ENCODE measurements at regions not wholly inside any gene's neighbourhood (a gene's known extent, or its start where the extent isn't known, plus 50 kb on each side); places are given as distances from the start of the nearest gene placed in this dataset.

DNA sequence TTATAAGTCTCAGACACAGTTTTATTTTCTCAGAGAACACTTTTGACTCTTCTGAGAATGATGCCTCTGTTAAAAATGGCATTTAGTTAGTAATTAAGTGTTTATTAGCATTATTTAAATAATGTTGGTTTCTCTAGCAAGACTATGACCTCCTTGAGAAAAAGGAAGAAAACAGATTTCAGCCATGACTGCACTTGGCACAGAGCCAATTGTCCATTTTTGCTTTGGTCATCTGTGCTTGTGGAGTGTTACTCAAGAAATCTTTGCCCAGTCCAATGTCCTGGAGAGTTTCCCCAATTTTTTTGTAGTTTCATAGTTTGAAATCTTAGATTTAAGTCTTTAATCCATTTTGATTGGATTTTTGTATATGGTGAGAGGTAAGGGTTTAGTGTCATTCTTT is 1229.4 kb upstream of the FAM98A start:
- peaks cover 7% of the 10 kb centered on the region for H3K4me1 Mint-ChIP-seq (ENCODE audit: low read depth, unreplicated experiment)
- H3K36me3 Mint-ChIP-seq (ENCODE audit: low read depth, unreplicated experiment), result no peaks in the 10 kb centered on the region

DNA sequence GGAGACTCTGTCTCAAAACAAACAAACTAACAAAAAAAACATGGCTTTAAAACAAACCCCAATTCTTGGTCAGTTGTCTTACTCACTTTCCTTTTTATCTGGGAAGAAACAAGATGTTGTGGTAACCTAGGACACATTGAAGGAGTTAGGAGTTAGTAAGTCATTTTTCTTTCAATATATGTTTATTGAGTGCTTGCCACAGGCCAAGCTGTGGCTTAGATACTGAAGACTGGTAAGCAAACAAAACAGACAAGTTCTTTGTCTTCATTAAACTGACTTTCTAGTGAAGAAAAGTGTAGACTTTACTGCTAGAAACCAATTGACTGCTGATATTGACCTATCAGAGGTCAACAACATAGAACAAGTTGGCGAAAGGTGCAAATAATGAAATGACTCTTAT is 1228.3 kb upstream of the FAM98A start:
- H4K20me1 ChIP-seq (ENCODE audit: insufficient read depth, low read length), result no peaks in the 10 kb centered on the region
- no peak overlapping the region for H3K9ac ChIP-seq (ENCODE audit: low read length)
- no peaks in the 10 kb centered on the region for H3K27me3 ChIP-seq (ENCODE audit: insufficient read depth, low read length)
- peaks cover 4% of the 10 kb centered on the region for H3K9me3 ChIP-seq (ENCODE audit: insufficient read depth, low read depth, low read length)
- H3K4me1 ChIP-seq (ENCODE audit: insufficient read depth, low read length), result no peaks in the 10 kb centered on the region
- Mint-ChIP-seq H3K4me3 (ENCODE audit: unreplicated experiment) (no peak overlapping the region), H3K36me3 (ENCODE audit: low read depth, unreplicated experiment) (no peaks in the 10 kb centered on the region), H3K4me1 (ENCODE audit: low read depth, unreplicated experiment) (peaks cover 7% of the 10 kb centered on the region), H3K27ac (ENCODE audit: unreplicated experiment) (no peak overlapping the region), H3K27me3 (ENCODE audit: low read depth, unreplicated experiment) (no peaks in the 10 kb centered on the region), H3K9me3 (ENCODE audit: unreplicated experiment) (peaks cover 2% of the 10 kb centered on the region)
- FAIRE-seq, result no peak
- H3K36me3 ChIP-seq (ENCODE audit: insufficient read depth, low read length), result no peaks in the 10 kb centered on the region
- H3K27ac ChIP-seq (ENCODE audit: low read depth, low read length), result no peak overlapping the region
- H3K4me2 ChIP-seq (ENCODE audit: low read length), result no peak overlapping the region
- no peak overlapping the region for H2AFZ ChIP-seq (ENCODE audit: low read depth, low read length)
- TF ChIP-seq EZH2 (IDR thresholded peaks at IDR 0.05; ENCODE audit: insufficient read depth, low read length), result no peak
- TF ChIP-seq, protein P1, sequence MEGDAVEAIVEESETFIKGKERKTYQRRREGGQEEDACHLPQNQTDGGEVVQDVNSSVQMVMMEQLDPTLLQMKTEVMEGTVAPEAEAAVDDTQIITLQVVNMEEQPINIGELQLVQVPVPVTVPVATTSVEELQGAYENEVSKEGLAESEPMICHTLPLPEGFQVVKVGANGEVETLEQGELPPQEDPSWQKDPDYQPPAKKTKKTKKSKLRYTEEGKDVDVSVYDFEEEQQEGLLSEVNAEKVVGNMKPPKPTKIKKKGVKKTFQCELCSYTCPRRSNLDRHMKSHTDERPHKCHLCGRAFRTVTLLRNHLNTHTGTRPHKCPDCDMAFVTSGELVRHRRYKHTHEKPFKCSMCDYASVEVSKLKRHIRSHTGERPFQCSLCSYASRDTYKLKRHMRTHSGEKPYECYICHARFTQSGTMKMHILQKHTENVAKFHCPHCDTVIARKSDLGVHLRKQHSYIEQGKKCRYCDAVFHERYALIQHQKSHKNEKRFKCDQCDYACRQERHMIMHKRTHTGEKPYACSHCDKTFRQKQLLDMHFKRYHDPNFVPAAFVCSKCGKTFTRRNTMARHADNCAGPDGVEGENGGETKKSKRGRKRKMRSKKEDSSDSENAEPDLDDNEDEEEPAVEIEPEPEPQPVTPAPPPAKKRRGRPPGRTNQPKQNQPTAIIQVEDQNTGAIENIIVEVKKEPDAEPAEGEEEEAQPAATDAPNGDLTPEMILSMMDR (IDR thresholded peaks at IDR 0.05; ENCODE audit: insufficient read depth, low read depth, low read length), result no peak
- no peaks in the 10 kb centered on the region for H3K79me2 ChIP-seq (ENCODE audit: insufficient read depth, low read length)
- no peak overlapping the region for H3K4me3 ChIP-seq (ENCODE audit: insufficient read depth, low read depth, low read length)
- no peak for DNase-seq (ENCODE audit: low read depth)

More for the DNA sequence above, 1229.4 kb upstream of the FAM98A start:
- peaks cover 4% of the 10 kb centered on the region for H3K9me3 ChIP-seq (ENCODE audit: insufficient read depth, low read depth, low read length)
- H3K79me2 ChIP-seq (ENCODE audit: insufficient read depth, low read length), result no peaks in the 10 kb centered on the region
- no peak overlapping the region for H3K4me2 ChIP-seq (ENCODE audit: low read length)
- no peak overlapping the region for H3K4me3 ChIP-seq (ENCODE audit: insufficient read depth, low read depth, low read length)
- no peaks in the 10 kb centered on the region for H4K20me1 ChIP-seq (ENCODE audit: insufficient read depth, low read length)
- H3K27ac Mint-ChIP-seq (ENCODE audit: unreplicated experiment), result no peak overlapping the region
- FAIRE-seq, result no peak
- H3K9me3 Mint-ChIP-seq (ENCODE audit: unreplicated experiment), result peaks cover 2% of the 10 kb centered on the region
- no peak overlapping the region for H3K9ac ChIP-seq (ENCODE audit: low read length)
- H3K4me3 Mint-ChIP-seq (ENCODE audit: unreplicated experiment), result no peak overlapping the region
- no peaks in the 10 kb centered on the region for H3K27me3 ChIP-seq (ENCODE audit: insufficient read depth, low read length)
- no peaks in the 10 kb centered on the region for H3K36me3 ChIP-seq (ENCODE audit: insufficient read depth, low read length)
- no peak for DNase-seq (ENCODE audit: low read depth)
- H3K4me1 ChIP-seq (ENCODE audit: insufficient read depth, low read length), result no peaks in the 10 kb centered on the region
- no peak overlapping the region for H3K27ac ChIP-seq (ENCODE audit: low read depth, low read length)
- no peaks in the 10 kb centered on the region for H3K27me3 Mint-ChIP-seq (ENCODE audit: low read depth, unreplicated experiment)
- H2AFZ ChIP-seq (ENCODE audit: low read depth, low read length), result no peak overlapping the region
- TF ChIP-seq EZH2 (IDR thresholded peaks at IDR 0.05; ENCODE audit: insufficient read depth, low read length), result no peak
- TF ChIP-seq, protein P1 (IDR thresholded peaks at IDR 0.05; ENCODE audit: insufficient read depth, low read depth, low read length), result no peak

DNA sequence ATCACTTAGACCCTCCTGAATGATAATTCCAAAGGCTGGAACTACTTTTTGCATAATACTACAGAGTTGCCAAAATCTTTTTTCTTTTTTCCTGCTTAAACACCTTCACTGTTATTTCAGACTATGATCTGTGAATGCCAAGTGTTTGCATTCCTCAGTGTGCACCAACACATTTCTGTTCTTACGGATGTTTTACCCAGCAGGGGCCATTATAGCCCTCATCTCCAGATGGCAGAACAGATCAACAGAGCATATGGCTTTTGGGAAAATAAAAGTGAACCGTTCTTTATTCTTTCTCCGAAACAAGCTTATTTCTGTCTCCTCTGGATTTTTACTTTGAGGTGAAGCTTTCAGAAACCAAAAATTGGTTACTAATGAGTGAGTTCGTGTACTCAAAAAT is 1226.6 kb upstream of the FAM98A start:
- Histone ChIP-seq H3K27ac (ENCODE audit: low read depth, low read length) (no peak overlapping the region), H3K79me2 (ENCODE audit: insufficient read depth, low read length) (no peaks in the 10 kb centered on the region), H3K4me2 (ENCODE audit: low read length) (no peak overlapping the region), H3K27me3 (ENCODE audit: insufficient read depth, low read length) (no peaks in the 10 kb centered on the region), H2AFZ (ENCODE audit: low read depth, low read length) (no peak overlapping the region), H3K4me1 (ENCODE audit: insufficient read depth, low read length) (no peaks in the 10 kb centered on the region), H4K20me1 (ENCODE audit: insufficient read depth, low read length) (no peaks in the 10 kb centered on the region), H3K9ac (ENCODE audit: low read length) (no peak overlapping the region), H3K36me3 (ENCODE audit: insufficient read depth, low read length) (no peaks in the 10 kb centered on the region), H3K4me3 (ENCODE audit: insufficient read depth, low read depth, low read length) (no peak overlapping the region), H3K9me3 (ENCODE audit: insufficient read depth, low read depth, low read length) (no peaks in the 10 kb centered on the region)
- TF ChIP-seq EZH2 (IDR thresholded peaks at IDR 0.05; ENCODE audit: insufficient read depth, low read length), result no peak
- TF ChIP-seq, protein P1 (IDR thresholded peaks at IDR 0.05; ENCODE audit: insufficient read depth, low read depth, low read length), result no peak
- H3K36me3 Mint-ChIP-seq (ENCODE audit: low read depth, unreplicated experiment), result no peaks in the 10 kb centered on the region
- FAIRE-seq (no peak), DNase-seq (ENCODE audit: low read depth) (no peak)
- no peaks in the 10 kb centered on the region for H3K27me3 Mint-ChIP-seq (ENCODE audit: low read depth, unreplicated experiment)
- peaks cover 1% of the 10 kb centered on the region for H3K4me1 Mint-ChIP-seq (ENCODE audit: low read depth, unreplicated experiment)
- H3K4me3 Mint-ChIP-seq (ENCODE audit: unreplicated experiment), result no peak overlapping the region
- peaks cover 2% of the 10 kb centered on the region for H3K9me3 Mint-ChIP-seq (ENCODE audit: unreplicated experiment)
- no peak overlapping the region for H3K27ac Mint-ChIP-seq (ENCODE audit: unreplicated experiment)
